BE2C (cell line): ENCODE measurements at regions not wholly inside any gene's neighbourhood (a gene's known extent, or its start where the extent isn't known, plus 50 kb on each side); places are given as distances from the start of the nearest gene placed in this dataset.

ENCODE experiments used
- DNase-seq: peaks from one replicate; pipeline ENCODE4 v3.0.0-alpha.2; 2020
- H3K27me3 ChIP-seq: fragments of 250-450 bp; sonication (Bioruptor Pico); 2 replicates; pipeline ENCODE4 v1.5.1; 2020; ENCODE audit warnings: mild to moderate bottlenecking
- H3K36me3 ChIP-seq: fragments of 250-450 bp; sonication (Bioruptor Pico); 2 replicates; pipeline ENCODE4 v1.5.1; 2020; ENCODE audit warnings: mild to moderate bottlenecking
- H3K4me1 ChIP-seq: fragments of 250-450 bp; sonication (Bioruptor Pico); 2 replicates; pipeline ENCODE4 v1.5.1; 2020
- H3K4me3 ChIP-seq: 2 replicates; pipeline ENCODE4 v1.5.1; 2011; ENCODE audit warnings: low read depth, low read length
- H3K9me3 ChIP-seq: fragments of 250-450 bp; sonication (Bioruptor Pico); 2 replicates; pipeline ENCODE4 v1.5.1; 2020
- CTCF ChIP-seq: IDR thresholded peaks from 2 replicates; pipeline ENCODE4 v1.5.1; 2012; ENCODE audit warnings: mild to moderate bottlenecking, low read depth, low read length

GRCh38 chr1:182143154-182143657 is 81.7 kb upstream of the ZNF648 start:
- peak; percentile 97 for TF ChIP-seq CTCF
- DNase-seq, result peak; percentile 91
- Histone ChIP-seq H3K36me3 (no peaks in the 10 kb centered on the region), H3K9me3 (no peaks in the 10 kb centered on the region), H3K4me1 (no peaks in the 10 kb centered on the region), H3K4me3 (no peak overlapping the region), H3K27me3 (no peaks in the 10 kb centered on the region)

GRCh38 chr1:182142621-182143020 is 81.1 kb upstream of the ZNF648 start:
- Histone ChIP-seq H3K36me3 (no peaks in the 10 kb centered on the region), H3K4me3 (no peak overlapping the region), H3K4me1 (no peaks in the 10 kb centered on the region), H3K27me3 (no peaks in the 10 kb centered on the region), H3K9me3 (no peaks in the 10 kb centered on the region)
- no peak for DNase-seq
- TF ChIP-seq CTCF, result no peak

GRCh38 chr1:182141040-182141439 is 79.5 kb upstream of the ZNF648 start:
- Histone ChIP-seq H3K27me3 (no peaks in the 10 kb centered on the region), H3K4me1 (no peaks in the 10 kb centered on the region), H3K4me3 (no peak overlapping the region), H3K36me3 (no peaks in the 10 kb centered on the region), H3K9me3 (no peaks in the 10 kb centered on the region)
- DNase-seq, result no peak
- TF ChIP-seq CTCF, result no peak

GRCh38 chr1:182139496-182139895 is 78.0 kb upstream of the ZNF648 start:
- H3K9me3 ChIP-seq, result no peaks in the 10 kb centered on the region
- no peaks in the 10 kb centered on the region for H3K36me3 ChIP-seq
- no peak for TF ChIP-seq CTCF
- no peaks in the 10 kb centered on the region for H3K27me3 ChIP-seq
- no peak overlapping the region for H3K4me3 ChIP-seq
- no peaks in the 10 kb centered on the region for H3K4me1 ChIP-seq
- DNase-seq, result no peak

- H3K36me3 ChIP-seq, result no peaks in the 10 kb centered on the region
- H3K4me3 ChIP-seq, result no peak overlapping the region
- H3K9me3 ChIP-seq, result no peaks in the 10 kb centered on the region
- no peak for TF ChIP-seq CTCF
- no peak for DNase-seq
- H3K27me3 ChIP-seq, result no peaks in the 10 kb centered on the region
- H3K4me1 ChIP-seq, result no peaks in the 10 kb centered on the region
Observed at GRCh38 chr1:182137546-182137945, 76.0 kb upstream of the ZNF648 start.

- H3K4me1 ChIP-seq, result no peaks in the 10 kb centered on the region
- H3K9me3 ChIP-seq, result no peaks in the 10 kb centered on the region
- DNase-seq, result no peak
- no peaks in the 10 kb centered on the region for H3K36me3 ChIP-seq
- TF ChIP-seq CTCF, result no peak
- no peak overlapping the region for H3K4me3 ChIP-seq
- H3K27me3 ChIP-seq, result no peaks in the 10 kb centered on the region
Observed at GRCh38 chr1:182135946-182136345, 74.4 kb upstream of the ZNF648 start.
